Choroid plexus epithelial cell (primary cell): ENCODE measurements at regions not wholly inside any gene's neighbourhood (a gene's known extent, or its start where the extent isn't known, plus 50 kb on each side); places are given as distances from the start of the nearest gene placed in this dataset.

ENCODE experiments used
- DNase-seq: peaks from one replicate; pipeline ENCODE4 v3.0.0-alpha.2; 2010; ENCODE audit warnings: low read depth
- H3K4me3 ChIP-seq: 2 replicates; pipeline ENCODE4 v1.5.1; 2011; ENCODE audit warnings: low read depth, mild to moderate bottlenecking, control low read depth, low read length, moderate library complexity
- TF ChIP-seq, protein P1 (sequence below): conservative IDR thresholded peaks from 2 replicates; pipeline ENCODE4 v1.5.1; 2011; ENCODE audit warnings: low read depth, mild to moderate bottlenecking, control low read depth, inconsistent platforms, low read length, moderate library complexity

DNA sequence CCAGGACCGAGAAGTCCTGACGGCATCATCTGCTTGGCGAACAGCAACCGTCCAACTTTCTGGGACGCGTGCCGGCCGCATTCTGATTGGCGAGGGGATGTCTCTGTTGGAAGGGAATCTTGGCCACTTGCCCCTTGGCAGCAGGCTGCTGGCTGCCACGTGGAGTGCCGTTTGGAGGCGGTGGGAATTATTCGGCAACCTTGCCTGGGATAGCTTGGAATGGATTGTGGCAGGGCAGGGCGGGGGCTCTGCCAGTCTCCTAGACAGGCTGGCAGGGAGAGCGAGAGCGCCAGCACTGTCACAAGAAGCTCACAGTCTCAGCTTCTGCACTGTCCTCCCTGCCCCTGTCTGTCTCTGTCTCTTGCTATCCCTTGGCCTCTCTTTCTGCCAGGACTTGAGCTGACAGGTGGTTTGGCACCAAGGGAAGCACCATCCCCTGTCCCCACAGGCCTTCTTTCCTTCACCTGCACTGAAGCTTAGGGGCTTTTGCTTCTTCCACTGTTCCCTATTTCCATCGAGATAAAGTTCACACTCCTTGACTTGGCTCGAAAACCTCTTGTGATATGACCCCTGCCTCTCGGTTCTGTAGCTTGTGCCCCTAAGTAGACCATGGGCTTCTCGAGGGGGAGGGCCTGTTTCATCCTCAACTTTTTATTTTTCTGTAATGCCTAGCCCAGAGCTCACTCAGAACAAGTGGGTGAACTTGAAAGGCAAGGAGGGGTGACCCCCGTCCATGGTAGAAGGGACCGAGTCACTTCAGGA lies 201.9 kb downstream of the PHETA1 start:
- TF ChIP-seq, protein P1, sequence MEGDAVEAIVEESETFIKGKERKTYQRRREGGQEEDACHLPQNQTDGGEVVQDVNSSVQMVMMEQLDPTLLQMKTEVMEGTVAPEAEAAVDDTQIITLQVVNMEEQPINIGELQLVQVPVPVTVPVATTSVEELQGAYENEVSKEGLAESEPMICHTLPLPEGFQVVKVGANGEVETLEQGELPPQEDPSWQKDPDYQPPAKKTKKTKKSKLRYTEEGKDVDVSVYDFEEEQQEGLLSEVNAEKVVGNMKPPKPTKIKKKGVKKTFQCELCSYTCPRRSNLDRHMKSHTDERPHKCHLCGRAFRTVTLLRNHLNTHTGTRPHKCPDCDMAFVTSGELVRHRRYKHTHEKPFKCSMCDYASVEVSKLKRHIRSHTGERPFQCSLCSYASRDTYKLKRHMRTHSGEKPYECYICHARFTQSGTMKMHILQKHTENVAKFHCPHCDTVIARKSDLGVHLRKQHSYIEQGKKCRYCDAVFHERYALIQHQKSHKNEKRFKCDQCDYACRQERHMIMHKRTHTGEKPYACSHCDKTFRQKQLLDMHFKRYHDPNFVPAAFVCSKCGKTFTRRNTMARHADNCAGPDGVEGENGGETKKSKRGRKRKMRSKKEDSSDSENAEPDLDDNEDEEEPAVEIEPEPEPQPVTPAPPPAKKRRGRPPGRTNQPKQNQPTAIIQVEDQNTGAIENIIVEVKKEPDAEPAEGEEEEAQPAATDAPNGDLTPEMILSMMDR, result no peak
- no peak for DNase-seq

DNA sequence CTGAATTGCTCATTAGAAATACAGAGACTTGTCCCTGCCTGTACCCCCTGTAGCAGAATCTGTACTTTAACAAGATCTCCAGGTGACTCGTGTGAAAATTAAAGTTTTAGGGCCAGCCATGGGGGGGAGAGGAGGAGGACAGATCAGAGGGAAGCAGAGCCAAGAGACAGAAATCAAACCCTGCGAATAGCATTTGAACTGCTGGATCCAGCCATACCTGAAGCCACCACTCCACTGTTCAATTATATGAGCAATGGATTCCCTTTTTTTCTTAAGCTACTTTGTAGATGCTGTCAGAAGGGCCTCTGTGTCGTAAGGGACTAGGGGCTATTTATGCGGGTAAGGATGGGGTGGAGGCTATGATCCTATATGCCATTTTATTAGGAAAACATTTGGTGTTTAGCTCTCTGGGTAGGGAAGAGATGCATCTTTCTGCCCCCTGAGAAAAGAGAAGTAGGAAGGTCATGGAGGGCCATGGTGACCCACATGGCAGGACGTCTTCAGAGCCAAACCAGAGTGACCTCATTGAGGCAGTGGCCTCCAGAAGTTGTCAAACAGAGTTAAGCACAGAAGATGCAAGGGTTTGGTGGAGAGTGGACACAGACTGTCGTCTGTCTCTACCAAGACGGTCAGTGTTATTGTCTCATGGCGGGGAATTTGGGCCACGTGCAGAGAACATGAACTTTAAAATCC lies 203.9 kb downstream of the PHETA1 start:
- TF ChIP-seq, protein P1, result no peak

More for the DNA sequence above, 201.9 kb downstream of the PHETA1 start:
- H3K4me3 ChIP-seq, result no peak overlapping the region

DNA sequence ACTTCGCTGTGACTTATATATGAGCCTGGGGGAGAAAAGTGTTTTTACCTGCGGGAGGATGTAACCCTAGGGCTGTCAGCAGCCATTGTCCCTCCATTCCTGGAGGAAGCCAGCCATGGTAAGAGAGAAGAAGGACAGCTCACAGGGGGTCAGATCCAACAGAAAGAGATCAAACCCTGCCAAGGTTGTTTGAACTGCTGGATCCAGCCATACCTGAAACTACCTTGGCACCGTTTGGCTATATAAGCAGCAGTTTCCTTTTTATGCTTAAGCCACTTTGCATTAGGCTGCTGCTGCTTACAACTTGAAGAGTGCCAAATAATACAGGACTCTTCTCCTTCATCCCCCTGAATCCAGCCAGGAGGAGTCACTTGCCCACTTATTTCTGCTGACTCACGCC lies 205.5 kb downstream of the PHETA1 start:
- no peak overlapping the region for H3K4me3 ChIP-seq
- TF ChIP-seq, protein P1, result no peak
- no peak for DNase-seq

More for the DNA sequence above, 203.9 kb downstream of the PHETA1 start:
- no peak for DNase-seq
- H3K4me3 ChIP-seq, result no peak overlapping the region

DNA sequence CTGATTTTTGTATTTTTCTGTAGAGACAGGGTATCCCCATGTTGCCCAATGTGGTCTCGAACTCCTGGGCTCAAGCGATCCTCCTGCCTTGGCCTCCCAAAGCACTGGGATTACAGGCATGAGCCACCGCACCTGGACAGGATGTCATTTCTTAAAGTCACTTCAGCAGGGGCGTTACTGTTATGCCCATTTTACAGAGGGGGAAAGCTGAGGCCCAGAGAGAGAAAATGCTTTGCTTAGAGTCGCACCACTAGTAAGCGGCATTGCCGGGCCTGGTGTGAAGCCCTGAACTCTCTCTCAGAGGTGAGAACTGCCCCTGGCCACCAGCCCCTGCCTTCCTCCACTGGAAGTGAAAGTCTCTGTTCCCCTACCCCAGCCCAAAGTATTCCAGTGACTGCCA lies 207.0 kb downstream of the PHETA1 start:
- H3K4me3 ChIP-seq, result no peak overlapping the region
- DNase-seq, result no peak
- TF ChIP-seq, protein P1, result no peak

DNA sequence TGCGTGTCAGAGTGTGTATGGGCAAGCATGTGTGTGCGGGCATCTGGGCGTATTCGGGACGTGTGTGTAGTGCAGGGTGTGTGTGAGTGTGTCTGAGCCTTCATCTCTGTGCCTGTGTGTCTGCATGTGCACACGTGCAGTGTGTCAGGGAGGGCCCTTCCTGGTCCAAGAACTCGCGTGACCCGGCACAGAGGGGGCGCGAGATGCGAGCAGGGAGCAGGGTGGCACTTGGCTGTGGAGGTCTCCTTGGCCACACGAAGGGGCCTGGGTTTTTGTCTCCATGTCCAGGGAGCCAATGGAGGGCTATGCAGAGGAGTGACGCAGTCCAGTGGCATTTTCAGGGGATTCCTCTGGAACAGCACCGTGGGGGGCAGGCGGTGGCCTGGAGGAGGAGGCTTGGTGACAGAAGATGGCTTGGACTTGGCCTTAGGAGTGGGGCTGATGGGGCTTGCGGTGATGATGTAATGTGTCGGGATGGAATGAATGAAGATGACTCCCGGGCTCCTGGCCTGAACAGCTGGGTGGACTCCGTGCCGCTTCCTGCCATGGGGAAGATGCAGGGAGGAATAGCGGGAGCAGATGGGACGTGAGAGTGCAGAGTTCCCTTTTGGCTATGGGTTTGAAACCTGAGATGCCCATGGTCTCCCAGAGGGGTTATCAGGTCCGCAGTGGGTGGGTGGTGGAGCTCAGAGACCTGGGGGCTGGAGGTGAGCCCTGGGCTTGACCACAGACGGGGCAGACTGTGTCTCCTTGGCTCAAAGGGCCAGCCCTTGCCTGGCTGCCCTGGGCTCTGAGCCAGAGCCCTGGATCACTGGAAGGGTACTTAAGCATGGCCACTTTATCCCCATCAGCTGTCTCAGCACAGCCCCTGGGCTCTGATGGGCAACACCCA lies 208.3 kb downstream of the PHETA1 start:
- H3K4me3 ChIP-seq, result no peak overlapping the region
- no peak for DNase-seq
- TF ChIP-seq, protein P1, result no peak

DNA sequence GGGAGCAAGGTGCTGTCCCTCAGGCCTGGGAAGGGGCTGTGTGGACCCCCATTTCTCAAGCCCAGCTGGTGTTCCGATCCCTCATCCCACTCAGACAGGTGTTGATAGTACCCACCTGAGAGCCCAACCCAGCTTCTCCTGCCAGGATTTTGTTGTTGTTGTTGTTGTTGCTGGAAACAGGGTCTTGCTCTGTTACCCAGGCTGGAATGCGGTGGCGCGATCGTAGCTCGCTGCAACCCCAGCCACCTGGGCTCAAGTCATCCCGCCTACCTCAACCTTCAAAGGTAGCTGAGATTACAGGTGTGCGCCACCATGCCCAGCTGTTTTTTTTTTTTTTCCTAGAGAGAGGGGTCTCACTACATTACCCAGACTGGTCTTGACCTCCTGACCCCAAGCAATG lies 209.9 kb downstream of the PHETA1 start:
- no peak overlapping the region for H3K4me3 ChIP-seq
- DNase-seq, result no peak
- TF ChIP-seq, protein P1, result no peak
